ENCODE measurements at regions not wholly inside any gene's neighbourhood (a gene's known extent, or its start where the extent isn't known, plus 50 kb on each side); places are given as distances from the start of the nearest gene placed in this dataset.

DNA sequence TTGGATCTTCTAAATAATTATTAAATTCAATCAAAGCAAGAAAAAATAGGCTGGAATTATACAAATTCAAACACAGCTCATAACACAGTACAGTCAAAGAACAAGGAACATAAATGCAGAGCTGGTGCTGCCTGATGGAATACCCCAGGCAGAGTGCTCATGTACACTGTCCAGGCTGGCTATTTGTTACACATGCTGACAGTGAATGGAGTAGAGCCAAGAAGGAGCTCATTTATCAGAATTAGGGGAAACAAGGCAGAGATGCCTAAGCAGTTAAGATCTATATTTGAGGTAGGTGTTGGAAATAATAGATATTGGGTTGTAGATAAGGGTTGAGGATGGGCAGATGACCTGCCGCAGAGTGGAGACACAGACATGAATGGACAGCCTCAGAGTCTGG, 788.2 kb upstream of the ARPP21 start:
- no peak for TF ChIP-seq POLR2A (IDR thresholded peaks at IDR 0.05; ENCODE audit: low read length)
- no peak for TF ChIP-seq GATA1 (IDR thresholded peaks at IDR 0.05; ENCODE audit: low read depth, low read length)
